HL-60 (cell line): ENCODE measurements at regions not wholly inside any gene's neighbourhood (a gene's known extent, or its start where the extent isn't known, plus 50 kb on each side); places are given as distances from the start of the nearest gene placed in this dataset.

Source experiments
- DNase-seq, 2 experiments: peaks; one replicate each; pipeline ENCODE4 v3.0.0-alpha.2; 2010 to 2020; ENCODE audit warnings: low read depth in 1 of 2, low spot score in 1 of 2
- H3K27ac ChIP-seq: fragments of 250-450 bp; sonication (Bioruptor Pico); replicated peaks from 2 replicates; pipeline ENCODE4 v1.5.1; 2020; ENCODE audit warnings: mild to moderate bottlenecking, moderate library complexity
- H3K27me3 ChIP-seq: fragments of 250-450 bp; sonication (Bioruptor Pico); 2 replicates; pipeline ENCODE4 v1.5.1; 2021; ENCODE audit warnings: mild to moderate bottlenecking, moderate library complexity; ENCODE audit not compliant: insufficient read depth, poor library complexity, severe bottlenecking
- H3K4me3 ChIP-seq: replicated peaks from 2 replicates; pipeline ENCODE4 v1.5.1; 2011; ENCODE audit warnings: mild to moderate bottlenecking, control low read depth, low read length; ENCODE audit not compliant: insufficient read depth
- GABPA ChIP-seq: IDR thresholded peaks from 2 replicates; pipeline ENCODE4 v1.6.1; 2012; ENCODE audit warnings: low read depth
- POLR2AphosphoS5 ChIP-seq: IDR thresholded peaks from 2 replicates; pipeline ENCODE4 v1.6.1; 2012; ENCODE audit warnings: low read depth
- SPI1 ChIP-seq: IDR thresholded peaks from 2 replicates; pipeline ENCODE4 v1.6.1; 2012; ENCODE audit warnings: low read depth, mild to moderate bottlenecking, borderline replicate concordance
- TF ChIP-seq, protein P1 (sequence below): IDR thresholded peaks from 2 replicates; pipeline ENCODE4 v1.6.1; 2012; ENCODE audit warnings: low read depth; ENCODE audit not compliant: insufficient replicate concordance
- TF ChIP-seq, protein P2 (sequence below): IDR thresholded peaks from one replicate; pipeline ENCODE4 v1.5.1; 2011; ENCODE audit warnings: low read length, control low read depth, inconsistent platforms; ENCODE audit not compliant: insufficient read depth

DNA sequence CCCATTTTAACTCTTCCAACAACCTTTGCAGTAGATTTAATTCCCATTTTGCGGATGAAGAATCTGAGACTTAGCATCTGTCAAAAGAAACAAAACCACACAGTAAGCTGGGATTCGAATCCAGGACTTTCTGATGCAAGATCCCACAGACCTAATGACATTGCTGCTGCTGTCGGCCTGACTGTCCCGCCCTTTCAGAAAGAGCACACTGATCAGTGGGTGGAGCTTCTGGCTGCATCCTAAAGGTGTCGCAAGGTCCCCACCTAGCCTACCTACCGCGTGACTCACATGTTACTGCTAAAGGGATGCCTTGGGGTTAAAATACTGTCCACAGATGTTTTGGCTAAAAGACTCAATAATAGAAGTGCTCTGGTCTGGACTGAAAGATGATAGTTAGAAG is 134.7 kb downstream of the EMX2 start:
- no peaks in the 10 kb centered on the region for H3K27me3 ChIP-seq
- H3K27ac ChIP-seq = no peak overlapping the region
- no peak overlapping the region for H3K4me3 ChIP-seq
- TF ChIP-seq SPI1 (no peak), GABPA (no peak), POLR2AphosphoS5 (no peak)
- TF ChIP-seq, protein P1, sequence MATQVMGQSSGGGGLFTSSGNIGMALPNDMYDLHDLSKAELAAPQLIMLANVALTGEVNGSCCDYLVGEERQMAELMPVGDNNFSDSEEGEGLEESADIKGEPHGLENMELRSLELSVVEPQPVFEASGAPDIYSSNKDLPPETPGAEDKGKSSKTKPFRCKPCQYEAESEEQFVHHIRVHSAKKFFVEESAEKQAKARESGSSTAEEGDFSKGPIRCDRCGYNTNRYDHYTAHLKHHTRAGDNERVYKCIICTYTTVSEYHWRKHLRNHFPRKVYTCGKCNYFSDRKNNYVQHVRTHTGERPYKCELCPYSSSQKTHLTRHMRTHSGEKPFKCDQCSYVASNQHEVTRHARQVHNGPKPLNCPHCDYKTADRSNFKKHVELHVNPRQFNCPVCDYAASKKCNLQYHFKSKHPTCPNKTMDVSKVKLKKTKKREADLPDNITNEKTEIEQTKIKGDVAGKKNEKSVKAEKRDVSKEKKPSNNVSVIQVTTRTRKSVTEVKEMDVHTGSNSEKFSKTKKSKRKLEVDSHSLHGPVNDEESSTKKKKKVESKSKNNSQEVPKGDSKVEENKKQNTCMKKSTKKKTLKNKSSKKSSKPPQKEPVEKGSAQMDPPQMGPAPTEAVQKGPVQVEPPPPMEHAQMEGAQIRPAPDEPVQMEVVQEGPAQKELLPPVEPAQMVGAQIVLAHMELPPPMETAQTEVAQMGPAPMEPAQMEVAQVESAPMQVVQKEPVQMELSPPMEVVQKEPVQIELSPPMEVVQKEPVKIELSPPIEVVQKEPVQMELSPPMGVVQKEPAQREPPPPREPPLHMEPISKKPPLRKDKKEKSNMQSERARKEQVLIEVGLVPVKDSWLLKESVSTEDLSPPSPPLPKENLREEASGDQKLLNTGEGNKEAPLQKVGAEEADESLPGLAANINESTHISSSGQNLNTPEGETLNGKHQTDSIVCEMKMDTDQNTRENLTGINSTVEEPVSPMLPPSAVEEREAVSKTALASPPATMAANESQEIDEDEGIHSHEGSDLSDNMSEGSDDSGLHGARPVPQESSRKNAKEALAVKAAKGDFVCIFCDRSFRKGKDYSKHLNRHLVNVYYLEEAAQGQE = no peak
- TF ChIP-seq, protein P2, sequence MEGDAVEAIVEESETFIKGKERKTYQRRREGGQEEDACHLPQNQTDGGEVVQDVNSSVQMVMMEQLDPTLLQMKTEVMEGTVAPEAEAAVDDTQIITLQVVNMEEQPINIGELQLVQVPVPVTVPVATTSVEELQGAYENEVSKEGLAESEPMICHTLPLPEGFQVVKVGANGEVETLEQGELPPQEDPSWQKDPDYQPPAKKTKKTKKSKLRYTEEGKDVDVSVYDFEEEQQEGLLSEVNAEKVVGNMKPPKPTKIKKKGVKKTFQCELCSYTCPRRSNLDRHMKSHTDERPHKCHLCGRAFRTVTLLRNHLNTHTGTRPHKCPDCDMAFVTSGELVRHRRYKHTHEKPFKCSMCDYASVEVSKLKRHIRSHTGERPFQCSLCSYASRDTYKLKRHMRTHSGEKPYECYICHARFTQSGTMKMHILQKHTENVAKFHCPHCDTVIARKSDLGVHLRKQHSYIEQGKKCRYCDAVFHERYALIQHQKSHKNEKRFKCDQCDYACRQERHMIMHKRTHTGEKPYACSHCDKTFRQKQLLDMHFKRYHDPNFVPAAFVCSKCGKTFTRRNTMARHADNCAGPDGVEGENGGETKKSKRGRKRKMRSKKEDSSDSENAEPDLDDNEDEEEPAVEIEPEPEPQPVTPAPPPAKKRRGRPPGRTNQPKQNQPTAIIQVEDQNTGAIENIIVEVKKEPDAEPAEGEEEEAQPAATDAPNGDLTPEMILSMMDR = no peak
- no peak for DNase-seq

DNA sequence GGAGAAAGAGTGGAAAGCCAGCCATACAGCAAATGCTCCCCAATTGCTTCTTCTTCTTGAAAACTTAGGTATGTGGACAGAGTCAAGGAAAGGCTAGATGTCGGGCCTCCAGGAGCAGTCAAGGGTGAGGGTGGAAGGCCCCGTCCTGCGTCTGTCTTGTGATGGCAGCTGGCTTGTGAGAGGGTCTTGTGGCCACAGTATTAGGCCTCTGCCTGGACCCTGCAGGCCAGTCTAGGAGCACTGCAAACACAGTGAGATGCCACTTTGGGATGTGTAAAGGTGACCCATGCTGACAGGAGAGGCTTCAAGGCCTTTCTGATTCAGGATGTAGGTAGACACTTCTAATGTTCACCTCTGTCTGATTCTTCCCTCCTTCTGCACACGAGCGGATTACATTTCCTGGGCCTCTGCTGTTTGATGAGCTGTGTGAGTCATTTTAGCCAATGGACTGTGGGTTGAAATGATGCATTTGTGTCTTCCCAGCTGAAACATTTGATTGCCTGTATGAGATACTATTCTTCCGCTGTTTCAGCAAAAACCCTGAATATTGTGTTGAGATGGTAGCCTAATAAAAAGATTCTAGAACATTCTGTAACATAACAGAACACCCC is 135.4 kb downstream of the EMX2 start:
- Histone ChIP-seq H3K4me3 (no peak overlapping the region), H3K27ac (no peak overlapping the region), H3K27me3 (no peaks in the 10 kb centered on the region)
- DNase-seq = no peak
- TF ChIP-seq GABPA (no peak), POLR2AphosphoS5 (no peak), SPI1 (no peak)
- TF ChIP-seq, protein P2 = no peak
- TF ChIP-seq, protein P1 = no peak

DNA sequence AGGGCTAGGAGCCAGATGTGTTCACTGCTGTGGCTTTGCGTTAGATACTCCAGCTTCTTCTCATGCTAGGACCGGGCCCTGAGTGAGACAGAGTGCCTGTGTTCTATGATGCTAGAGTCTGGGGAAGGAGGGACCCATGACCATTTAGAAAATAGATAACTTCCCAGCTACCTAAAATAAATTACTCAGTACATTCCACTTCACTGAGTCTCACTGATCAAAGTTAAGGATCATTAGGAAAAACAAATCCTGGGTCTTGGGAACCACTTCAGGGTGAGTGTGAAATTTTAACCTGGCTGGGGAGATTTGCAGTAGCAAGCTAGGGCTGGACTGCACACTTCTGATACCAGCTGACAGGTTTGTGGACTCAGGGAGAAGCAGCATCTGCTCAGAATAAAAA is 138.1 kb downstream of the EMX2 start:
- TF ChIP-seq GABPA (no peak), POLR2AphosphoS5 (no peak), SPI1 (no peak)
- TF ChIP-seq, protein P2 = no peak
- TF ChIP-seq, protein P1 = no peak
- Histone ChIP-seq H3K4me3 (no peak overlapping the region), H3K27ac (no peak overlapping the region), H3K27me3 (no peaks in the 10 kb centered on the region)
- no peak for DNase-seq
